Small intestine (tissue), 7 donors: ENCODE measurements at regions not wholly inside any gene's neighbourhood (a gene's known extent, or its start where the extent isn't known, plus 50 kb on each side); places are given as distances from the start of the nearest gene placed in this dataset.

Experiments
- DNase-seq, 2 donors: peaks; one replicate each; pipeline versions ENCODE4 v3.0.0 to v3.0.0-alpha.2; 2013
- FAIRE-seq: peaks from 2 replicates; lab custom pipeline; 2012; peaks lifted over from hg19 to GRCh38; lab: Jason Lieb, UNC
- H3K27ac ChIP-seq, 3 donors: one replicate each; pipeline ENCODE4 v1.5.1; 2013; ENCODE audit warnings: low read length in 2 of 3, mild to moderate bottlenecking in 2 of 3, control low read depth in 1 of 3, inconsistent platforms in 1 of 3, low read depth in 1 of 3, moderate library complexity in 1 of 3
- H3K27me3 ChIP-seq, 3 donors: one replicate each; pipeline ENCODE4 v1.6.1; 2013; ENCODE audit warnings: low read length in 3 of 3, inconsistent platforms in 1 of 3; ENCODE audit not compliant: control insufficient read depth in 3 of 3, insufficient read depth in 3 of 3
- H3K36me3 ChIP-seq, 3 donors: one replicate each; pipeline ENCODE4 v1.6.1; 2013; ENCODE audit warnings: low read length in 3 of 3, inconsistent platforms in 1 of 3, low read depth in 1 of 3, mild to moderate bottlenecking in 1 of 3, moderate library complexity in 1 of 3; ENCODE audit not compliant: control insufficient read depth in 3 of 3, insufficient read depth in 2 of 3
- H3K4me1 ChIP-seq, 3 donors: one replicate each; pipeline ENCODE4 v1.6.1; 2013; ENCODE audit warnings: low read length in 2 of 3, inconsistent platforms in 1 of 3, low read depth in 1 of 3, mild to moderate bottlenecking in 1 of 3, moderate library complexity in 1 of 3; ENCODE audit not compliant: control insufficient read depth in 3 of 3, insufficient read depth in 2 of 3
- H3K4me3 ChIP-seq, 3 donors: one replicate each; pipeline ENCODE4 v1.5.1; 2013; ENCODE audit warnings: low read length in 3 of 3, control low read depth in 1 of 3, inconsistent platforms in 1 of 3, low read depth in 1 of 3, mild to moderate bottlenecking in 1 of 3, moderate library complexity in 1 of 3
- H3K9me3 ChIP-seq, 2 donors: one replicate each; pipeline ENCODE4 v1.6.1; 2013; ENCODE audit warnings: low read depth in 1 of 2, low read length in 1 of 2; ENCODE audit not compliant: control insufficient read depth in 2 of 2, insufficient read depth in 1 of 2
- WGBS, 3 donors: extraction: QIAGEN DNeasy Blood & Tissue Kit; methylation state at CpG; one replicate each; pipeline ENCODE4 v1.1.7; 2013; 5-methylcytosine and 5-hydroxymethylcytosine counted together
- donor health status: healthy with polysubstance abuse.
- donor health status: control.
- donor health status: control.
- donor health status: Bipolar disorder and iron deficiency.
- donor health status: healthy.

DNA sequence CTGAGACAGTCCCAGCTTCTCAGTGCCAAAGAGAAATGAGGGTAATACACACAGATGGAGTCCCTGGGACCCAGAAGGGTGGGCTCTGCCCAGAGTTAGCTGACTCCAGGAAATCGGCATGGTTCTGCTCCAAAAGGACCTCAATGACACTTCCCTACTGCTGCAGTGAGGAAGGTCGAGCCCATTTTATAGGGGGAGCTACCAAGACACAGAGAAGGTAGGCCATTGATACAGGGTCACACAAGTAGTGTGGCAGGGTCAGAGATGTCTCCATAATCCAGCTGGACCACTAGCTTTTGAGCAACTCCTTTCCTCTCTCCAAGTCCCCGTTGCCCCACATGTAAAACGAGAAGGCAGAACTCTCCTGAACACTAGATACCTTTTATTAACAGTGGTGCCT is 276.9 kb downstream of the MYCN start:
- no peaks in the 10 kb centered on the region for H3K36me3 ChIP-seq
- no peaks in the 10 kb centered on the region for H3K9me3 ChIP-seq
- FAIRE-seq (no peak), DNase-seq (no peak)
- WGBS, 3 donors: 74 to 90% (median 80%) methylated on average over 4 of the region's 4 CpGs
- H3K4me1 ChIP-seq: peaks cover 0 to 3% (median 0%) of the 10 kb centered on the region in 3 donors
- no peak overlapping the region for H3K27ac ChIP-seq
- H3K4me3 ChIP-seq: no peak overlapping the region
- no peaks in the 10 kb centered on the region for H3K27me3 ChIP-seq

DNA sequence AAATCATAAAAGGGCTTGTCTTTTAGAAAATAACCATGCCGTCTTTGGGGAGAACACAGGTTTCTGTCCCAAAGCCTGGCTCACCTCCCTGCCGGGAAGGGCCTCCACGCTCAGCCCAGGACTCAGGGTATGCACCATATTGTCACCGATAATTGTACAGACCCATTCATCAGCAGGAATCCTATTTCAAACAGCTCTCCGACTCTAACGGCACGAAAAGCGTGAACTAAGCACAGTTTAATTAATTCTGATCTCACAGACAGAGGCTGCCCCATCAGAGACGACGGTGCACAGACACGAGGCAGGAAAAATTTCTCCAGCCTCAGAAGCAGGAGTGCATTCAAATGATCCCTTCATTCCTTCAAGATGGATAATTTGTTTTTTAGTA is 276.2 kb downstream of the MYCN start:
- H3K27me3 ChIP-seq: no peaks in the 10 kb centered on the region
- FAIRE-seq (no peak), DNase-seq (no peak)
- peaks cover 0 to 3% (median 0%) of the 10 kb centered on the region in 3 donors for H3K4me1 ChIP-seq
- no peaks in the 10 kb centered on the region for H3K36me3 ChIP-seq
- no peaks in the 10 kb centered on the region for H3K9me3 ChIP-seq
- WGBS, 3 donors: 85 to 91% (median 90%) methylated on average over 11 of the region's 11 CpGs
- no peak overlapping the region for H3K27ac ChIP-seq
- H3K4me3 ChIP-seq: no peak overlapping the region

DNA sequence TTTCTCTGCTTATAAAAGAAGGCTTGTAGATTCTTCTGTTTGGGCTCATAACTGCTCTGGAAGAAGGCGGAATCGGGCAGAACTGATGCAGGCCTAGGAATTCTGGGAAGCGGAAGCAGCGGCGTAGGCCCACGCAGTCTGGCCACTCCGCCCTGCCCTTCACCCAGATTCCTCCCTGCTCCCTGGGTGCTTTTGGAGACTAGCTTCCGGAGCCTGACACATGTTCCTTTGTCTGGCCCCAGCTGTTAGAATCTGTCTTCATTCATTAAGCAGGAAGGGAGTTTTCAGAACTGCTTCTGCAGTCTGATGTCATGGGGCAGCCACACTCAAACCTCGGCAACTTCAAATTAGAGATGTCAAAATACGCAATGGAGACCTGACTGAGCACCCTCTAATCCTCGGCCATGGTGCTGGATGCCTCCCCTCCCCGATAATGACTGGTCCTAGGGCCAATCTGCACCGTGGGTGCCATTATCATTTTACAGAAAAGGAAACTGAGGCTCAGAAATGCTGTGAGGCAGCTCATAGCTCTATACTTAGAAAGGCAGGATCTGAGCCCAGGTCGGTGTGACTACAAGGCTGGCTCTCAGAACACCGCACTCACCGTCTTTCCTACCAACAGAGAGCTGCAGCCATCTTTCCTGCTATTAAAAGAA is 275.7 kb downstream of the MYCN start:
- Histone ChIP-seq H3K4me3 (no peak overlapping the region), H3K4me1 (peaks cover 0 to 3% (median 0%) of the 10 kb centered on the region in 3 donors), H3K9me3 (peaks cover 0 to 4% of the 10 kb centered on the region in 2 donors), H3K27ac (no peak overlapping the region), H3K27me3 (no peaks in the 10 kb centered on the region), H3K36me3 (no peaks in the 10 kb centered on the region)
- 85 to 94% (median 89%) methylated on average over 16 of the region's 16 CpGs for WGBS, 3 donors
- FAIRE-seq (no peak), DNase-seq (no peak)

DNA sequence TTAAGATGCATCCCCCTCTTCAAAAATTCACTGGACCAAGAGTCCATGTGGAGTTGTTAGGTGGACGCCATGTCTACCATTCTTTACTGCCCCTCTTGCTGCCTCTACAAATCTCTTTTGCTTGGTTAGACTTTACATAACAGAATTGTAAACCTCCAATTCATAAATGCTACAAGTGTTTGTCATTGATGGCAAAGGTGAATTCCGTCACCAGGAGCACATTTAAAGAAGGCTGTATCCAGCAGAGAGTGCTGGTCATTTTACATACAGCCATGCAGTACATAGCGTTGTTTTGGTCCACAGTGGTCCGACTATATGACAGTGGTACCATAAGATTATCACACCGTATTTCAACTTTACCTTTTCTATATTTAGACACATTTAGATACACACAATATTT is 274.5 kb downstream of the MYCN start:
- WGBS, 3 donors: 90 to 94% (median 93%) methylated on average over 5 of the region's 5 CpGs
- Histone ChIP-seq H3K4me3 (no peak overlapping the region), H3K36me3 (no peaks in the 10 kb centered on the region), H3K27me3 (no peaks in the 10 kb centered on the region), H3K27ac (no peak overlapping the region), H3K9me3 (peaks cover 0 to 5% of the 10 kb centered on the region in 2 donors), H3K4me1 (peaks cover 0 to 3% (median 0%) of the 10 kb centered on the region in 3 donors)
- DNase-seq (no peak), FAIRE-seq (no peak)

DNA sequence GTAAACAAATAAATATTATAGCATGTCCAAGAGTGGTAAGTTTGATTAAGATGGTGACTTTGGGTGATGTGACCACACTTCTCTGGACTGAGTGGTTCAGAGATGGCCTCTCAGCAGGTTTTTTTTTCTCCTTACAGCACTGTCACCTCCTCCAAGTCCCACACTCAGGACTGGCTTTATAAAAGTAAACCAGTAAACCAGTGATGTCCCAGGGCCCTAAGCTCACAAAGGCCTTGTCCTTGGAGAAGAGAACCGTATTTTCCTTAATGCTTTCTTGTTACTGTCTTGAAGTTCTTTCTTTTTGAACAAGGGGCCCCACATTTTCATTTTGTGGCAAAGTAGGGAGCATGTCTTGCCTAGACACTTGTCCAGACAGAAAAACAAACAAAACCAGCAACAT is 274.0 kb downstream of the MYCN start:
- FAIRE-seq (no peak), DNase-seq (no peak)
- Histone ChIP-seq H3K27me3 (no peaks in the 10 kb centered on the region), H3K27ac (no peak overlapping the region), H3K4me1 (peaks cover 0 to 3% (median 0%) of the 10 kb centered on the region in 3 donors), H3K4me3 (no peak overlapping the region), H3K9me3 (peaks cover 0 to 5% of the 10 kb centered on the region in 2 donors), H3K36me3 (no peaks in the 10 kb centered on the region)
- 86 to 90% (median 88%) methylated on average over 1 of the region's 1 CpG for WGBS, 3 donors

DNA sequence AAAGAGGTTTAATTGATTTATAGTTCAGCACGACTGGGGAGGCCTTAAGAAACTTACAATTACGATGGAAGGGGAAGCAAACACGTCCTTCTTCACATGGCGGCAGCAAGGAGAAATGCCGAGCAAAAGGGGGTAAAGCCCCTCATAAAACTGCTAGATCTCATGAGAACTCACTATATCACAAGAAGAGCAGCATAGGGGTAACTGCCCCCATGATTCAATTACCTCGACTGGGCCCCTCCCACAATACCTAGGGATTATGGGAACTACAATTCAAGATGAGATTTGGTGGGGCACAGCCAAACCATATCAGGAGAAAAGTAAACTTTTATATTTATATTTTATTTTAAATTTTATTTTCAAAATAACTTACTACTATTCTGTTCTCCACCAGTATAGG is 272.0 kb downstream of the MYCN start:
- Histone ChIP-seq H3K4me3 (no peak overlapping the region), H3K9me3 (peaks cover 0 to 15% of the 10 kb centered on the region in 2 donors), H3K4me1 (peaks cover 0 to 3% (median 0%) of the 10 kb centered on the region in 3 donors), H3K36me3 (no peaks in the 10 kb centered on the region), H3K27ac (no peak overlapping the region), H3K27me3 (no peaks in the 10 kb centered on the region)
- no peak for FAIRE-seq
- DNase-seq: no peak
- WGBS, 3 donors: 80 to 86% (median 86%) methylated on average over 6 of the region's 6 CpGs

DNA sequence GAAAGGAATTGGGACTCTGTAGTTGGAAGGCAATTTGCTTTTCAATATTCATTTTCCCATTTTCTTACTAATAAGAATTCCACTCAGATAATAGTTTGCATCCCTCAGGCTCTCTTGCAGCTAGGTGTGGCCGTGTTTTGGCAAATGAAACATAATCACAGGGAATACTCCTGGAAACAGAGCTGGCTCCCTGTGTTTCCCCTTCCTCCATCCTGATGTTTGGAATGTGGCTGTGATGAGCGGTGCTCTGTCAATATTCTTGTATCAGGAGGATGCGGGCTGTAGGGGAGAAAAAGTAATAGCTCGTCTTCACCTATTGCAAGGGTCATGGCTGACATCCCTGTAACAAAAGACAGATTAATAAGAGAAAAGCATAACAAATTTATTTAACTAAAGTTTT is 271.0 kb downstream of the MYCN start:
- WGBS, 3 donors: 72 to 96% (median 78%) methylated on average over 4 of the region's 4 CpGs
- no peak for FAIRE-seq
- no peak overlapping the region for H3K27ac ChIP-seq
- H3K4me3 ChIP-seq: no peak overlapping the region
- no peak for DNase-seq
- no peaks in the 10 kb centered on the region for H3K4me1 ChIP-seq
- H3K27me3 ChIP-seq: no peaks in the 10 kb centered on the region
- no peaks in the 10 kb centered on the region for H3K36me3 ChIP-seq
- peaks cover 0 to 15% of the 10 kb centered on the region in 2 donors for H3K9me3 ChIP-seq

DNA sequence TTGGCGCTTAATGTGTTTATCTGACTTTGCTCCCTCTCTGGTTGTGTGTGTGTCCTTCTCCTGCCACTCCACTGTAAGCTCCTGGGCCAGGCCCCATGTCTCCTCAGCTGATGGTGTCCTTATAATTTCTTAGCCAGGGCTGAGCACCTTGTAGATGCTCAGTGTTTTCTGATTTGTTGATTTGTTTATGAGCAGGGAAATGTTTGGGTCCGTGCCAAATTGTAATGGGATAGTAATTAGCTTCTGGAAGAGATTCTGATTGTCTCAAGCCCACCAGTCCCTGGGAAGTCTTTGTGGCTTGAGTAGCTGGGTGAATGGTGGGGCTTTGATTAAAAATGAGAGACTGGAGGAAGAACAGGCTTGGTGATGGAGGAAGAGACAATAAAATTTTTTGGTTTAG is 270.5 kb downstream of the MYCN start:
- no peaks in the 10 kb centered on the region for H3K36me3 ChIP-seq
- no peak for DNase-seq
- no peaks in the 10 kb centered on the region for H3K4me1 ChIP-seq
- H3K9me3 ChIP-seq: peaks cover 0 to 15% of the 10 kb centered on the region in 2 donors
- no peak for FAIRE-seq
- no peak overlapping the region for H3K4me3 ChIP-seq
- H3K27me3 ChIP-seq: no peaks in the 10 kb centered on the region
- H3K27ac ChIP-seq: no peak overlapping the region
- WGBS, 3 donors: 81 to 91% (median 82%) methylated on average over 2 of the region's 2 CpGs

DNA sequence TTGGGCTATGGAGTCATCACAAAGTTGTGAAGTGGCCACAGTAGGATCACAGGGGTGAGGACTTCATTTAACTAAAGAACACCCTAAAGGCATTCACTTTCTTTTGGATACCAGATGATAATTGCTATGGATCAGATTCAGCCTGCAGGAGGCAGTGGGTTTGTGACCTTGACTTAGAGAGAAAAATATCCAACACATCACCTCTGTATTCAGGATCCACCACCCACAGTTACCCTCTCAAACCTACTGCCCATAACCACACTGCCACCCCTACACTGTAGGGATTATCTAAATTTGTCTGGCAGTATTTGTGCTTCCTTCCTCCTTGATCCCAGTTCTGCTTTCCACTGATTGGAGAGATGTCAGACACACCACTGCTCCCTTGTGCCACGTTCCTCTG is 269.4 kb downstream of the MYCN start:
- 36 to 55% (median 46%) methylated on average over 1 of the region's 1 CpG for WGBS, 3 donors
- FAIRE-seq (no peak), DNase-seq (no peak)

More for the DNA sequence above, 269.4 kb downstream of the MYCN start:
- no peak overlapping the region for H3K27ac ChIP-seq
- peaks cover 0 to 15% of the 10 kb centered on the region in 2 donors for H3K9me3 ChIP-seq
- no peaks in the 10 kb centered on the region for H3K4me1 ChIP-seq
- H3K36me3 ChIP-seq: no peaks in the 10 kb centered on the region
- no peaks in the 10 kb centered on the region for H3K27me3 ChIP-seq
- no peak overlapping the region for H3K4me3 ChIP-seq
